Fibroblast of skin of left biceps (primary cell): ENCODE measurements at regions not wholly inside any gene's neighbourhood (a gene's known extent, or its start where the extent isn't known, plus 50 kb on each side); places are given as distances from the start of the nearest gene placed in this dataset.

Source experiments
- DNase-seq, 2 experiments: peaks; one replicate each; pipeline ENCODE4 v3.0.0-alpha.2; 2013; ENCODE audit warnings: low read depth in 2 of 2

- DNase-seq: no peak
These were observed 159.4 kb upstream of the NSMCE3 start for GRCh38 chr15:29428925-29429573.

- no peak for DNase-seq
These were observed 156.2 kb upstream of the NSMCE3 start for GRCh38 chr15:29425864-29426263.

- DNase-seq: no peak
These were observed 154.5 kb upstream of the NSMCE3 start for GRCh38 chr15:29424118-29424517.

- DNase-seq: no peak
These were observed 153.0 kb upstream of the NSMCE3 start for GRCh38 chr15:29422606-29423005.

- no peak for DNase-seq
These were observed 150.6 kb upstream of the NSMCE3 start for GRCh38 chr15:29420188-29420587.

GRCh38 chr15:29418931-29419330, 149.3 kb upstream of the NSMCE3 start:
- no peak for DNase-seq

- no peak for DNase-seq
These were observed 148.6 kb upstream of the NSMCE3 start for GRCh38 chr15:29418178-29418577.

- no peak for DNase-seq
These were observed 141.7 kb upstream of the NSMCE3 start for GRCh38 chr15:29411299-29411698.

GRCh38 chr15:29410338-29410737, 140.7 kb upstream of the NSMCE3 start:
- DNase-seq: no peak

GRCh38 chr15:29409890-29410289, 140.3 kb upstream of the NSMCE3 start:
- DNase-seq: no peak

- no peak for DNase-seq
These were observed 135.9 kb upstream of the NSMCE3 start for GRCh38 chr15:29405564-29405963.

GRCh38 chr15:29403772-29404171, 134.2 kb upstream of the NSMCE3 start:
- DNase-seq: no peak

GRCh38 chr15:29401644-29402043, 132.0 kb upstream of the NSMCE3 start:
- no peak for DNase-seq

GRCh38 chr15:29400701-29401100, 131.1 kb upstream of the NSMCE3 start:
- no peak for DNase-seq

GRCh38 chr15:29398907-29399306, 129.3 kb upstream of the NSMCE3 start:
- DNase-seq: no peak

GRCh38 chr15:29396176-29396811, 126.7 kb upstream of the NSMCE3 start:
- DNase-seq: no peak

GRCh38 chr15:29393443-29393842, 123.8 kb upstream of the NSMCE3 start:
- DNase-seq: no peak

- no peak for DNase-seq
These were observed 122.7 kb upstream of the NSMCE3 start for GRCh38 chr15:29392358-29392757.

- DNase-seq: no peak
These were observed 120.4 kb upstream of the NSMCE3 start for GRCh38 chr15:29390051-29390450.

GRCh38 chr15:29386523-29386922, 116.9 kb upstream of the NSMCE3 start:
- DNase-seq: no peak

GRCh38 chr15:29383367-29383766, 113.7 kb upstream of the NSMCE3 start:
- no peak for DNase-seq

GRCh38 chr15:29382862-29383261, 113.2 kb upstream of the NSMCE3 start:
- no peak for DNase-seq

GRCh38 chr15:29380466-29380865, 110.8 kb upstream of the NSMCE3 start:
- DNase-seq: no peak

GRCh38 chr15:29379647-29380046, 110.0 kb upstream of the NSMCE3 start:
- no peak for DNase-seq
